Astrocyte (in vitro differentiated cells and primary cell): ENCODE measurements at regions not wholly inside any gene's neighbourhood (a gene's known extent, or its start where the extent isn't known, plus 50 kb on each side); places are given as distances from the start of the nearest gene placed in this dataset.

ENCODE experiments used
- EZH2 ChIP-seq: IDR thresholded peaks from 2 replicates; pipeline ENCODE4 v1.6.1; 2012; ENCODE audit warnings: mild to moderate bottlenecking, low read length, inconsistent platforms; ENCODE audit not compliant: insufficient read depth
- TF ChIP-seq, protein P1 (sequence below): IDR thresholded peaks from 2 replicates; pipeline ENCODE4 v1.5.1; 2011; ENCODE audit warnings: low read depth, mild to moderate bottlenecking, inconsistent platforms, low read length, moderate library complexity; ENCODE audit not compliant: insufficient read depth

GRCh38 chr2:126749537-126749936 is 93.6 kb downstream of the GYPC start:
- TF ChIP-seq, protein P1, sequence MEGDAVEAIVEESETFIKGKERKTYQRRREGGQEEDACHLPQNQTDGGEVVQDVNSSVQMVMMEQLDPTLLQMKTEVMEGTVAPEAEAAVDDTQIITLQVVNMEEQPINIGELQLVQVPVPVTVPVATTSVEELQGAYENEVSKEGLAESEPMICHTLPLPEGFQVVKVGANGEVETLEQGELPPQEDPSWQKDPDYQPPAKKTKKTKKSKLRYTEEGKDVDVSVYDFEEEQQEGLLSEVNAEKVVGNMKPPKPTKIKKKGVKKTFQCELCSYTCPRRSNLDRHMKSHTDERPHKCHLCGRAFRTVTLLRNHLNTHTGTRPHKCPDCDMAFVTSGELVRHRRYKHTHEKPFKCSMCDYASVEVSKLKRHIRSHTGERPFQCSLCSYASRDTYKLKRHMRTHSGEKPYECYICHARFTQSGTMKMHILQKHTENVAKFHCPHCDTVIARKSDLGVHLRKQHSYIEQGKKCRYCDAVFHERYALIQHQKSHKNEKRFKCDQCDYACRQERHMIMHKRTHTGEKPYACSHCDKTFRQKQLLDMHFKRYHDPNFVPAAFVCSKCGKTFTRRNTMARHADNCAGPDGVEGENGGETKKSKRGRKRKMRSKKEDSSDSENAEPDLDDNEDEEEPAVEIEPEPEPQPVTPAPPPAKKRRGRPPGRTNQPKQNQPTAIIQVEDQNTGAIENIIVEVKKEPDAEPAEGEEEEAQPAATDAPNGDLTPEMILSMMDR, result no peak
- TF ChIP-seq EZH2, result no peak
